NCI-H748 treated with DMSO at 0.1 percent for 48 hours (cell line): ENCODE measurements at regions not wholly inside any gene's neighbourhood (a gene's known extent, or its start where the extent isn't known, plus 50 kb on each side); places are given as distances from the start of the nearest gene placed in this dataset.

Experiments used
- DNase-seq: peaks from one replicate; lab custom pipeline; 2025; lab: John Stamatoyannopoulos, UW

DNA sequence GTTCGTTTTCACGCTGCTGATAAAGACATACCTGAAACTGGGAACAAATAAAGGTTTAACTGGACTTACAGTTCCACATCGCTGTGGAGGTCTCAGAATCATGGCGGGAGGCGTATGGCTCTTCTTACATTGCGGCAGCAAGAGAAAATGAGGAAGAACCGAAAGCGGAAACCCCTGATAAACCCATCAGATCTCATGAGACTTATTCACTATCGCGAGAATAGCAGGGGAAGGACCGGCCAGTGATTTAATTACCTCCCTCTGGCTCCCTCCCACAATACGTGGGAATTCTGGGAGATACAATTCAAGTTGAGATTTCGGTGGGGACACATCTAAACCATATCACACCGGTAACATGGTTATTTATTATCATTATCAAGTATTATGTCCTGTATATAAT is 2204.5 kb downstream of the ARAP2 start:
- DNase-seq = no peak

DNA sequence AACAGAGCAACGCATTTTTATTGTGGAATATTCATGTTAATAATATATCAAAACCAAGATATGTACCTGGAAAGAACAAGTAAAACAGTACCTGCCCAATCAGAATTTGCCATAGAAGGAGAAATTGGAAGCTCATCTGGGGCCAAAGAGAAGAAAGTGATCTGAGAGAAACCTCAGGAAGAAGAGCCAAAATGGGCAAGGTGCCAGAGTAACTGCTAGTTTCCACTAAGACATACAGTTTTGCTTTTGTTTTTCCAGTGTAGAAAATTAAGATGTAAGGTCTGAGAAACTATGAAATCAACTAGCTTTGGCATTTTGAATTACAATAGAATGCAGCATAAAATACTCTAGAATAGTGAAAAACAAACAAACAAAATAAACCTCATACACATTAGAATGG is 2201.2 kb downstream of the ARAP2 start:
- DNase-seq = no peak

DNA sequence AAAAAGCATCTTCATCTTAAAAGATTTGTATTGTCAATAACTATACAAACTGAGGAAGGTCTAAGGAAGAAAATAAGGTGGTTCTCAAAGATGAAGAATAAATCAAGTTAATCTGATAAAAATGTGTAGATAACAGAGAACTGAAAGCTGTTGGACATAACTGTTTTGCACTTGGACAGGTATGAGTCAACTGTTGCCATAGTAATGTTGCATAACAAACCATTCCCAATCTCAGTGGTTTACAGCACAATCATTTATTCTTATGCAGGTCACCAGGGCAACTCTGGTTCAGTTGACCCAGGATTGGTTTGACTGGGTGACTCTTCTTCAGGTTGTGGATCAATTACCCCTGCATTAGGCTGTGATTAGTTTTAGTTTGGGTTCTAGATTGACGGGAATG is 2197.7 kb downstream of the ARAP2 start:
- no peak for DNase-seq

DNA sequence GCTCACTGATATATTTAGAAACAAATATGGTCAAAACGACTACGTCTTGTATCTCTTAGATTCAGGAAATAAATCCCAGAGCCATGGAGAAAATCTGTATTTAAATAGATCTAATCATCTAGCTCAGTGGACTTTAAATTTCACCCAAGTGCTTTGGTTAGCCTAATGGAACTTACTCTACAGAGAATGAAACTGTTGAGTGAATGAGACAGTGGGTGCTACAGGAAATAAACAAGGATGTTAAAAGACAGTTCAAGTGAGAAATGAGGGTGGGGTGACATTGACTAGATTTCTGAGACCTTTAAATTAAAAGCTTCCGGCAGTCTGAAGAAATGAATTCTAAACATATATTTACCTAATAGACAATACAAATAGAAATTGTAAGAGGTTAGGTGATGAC is 2197.0 kb downstream of the ARAP2 start:
- no peak for DNase-seq

DNA sequence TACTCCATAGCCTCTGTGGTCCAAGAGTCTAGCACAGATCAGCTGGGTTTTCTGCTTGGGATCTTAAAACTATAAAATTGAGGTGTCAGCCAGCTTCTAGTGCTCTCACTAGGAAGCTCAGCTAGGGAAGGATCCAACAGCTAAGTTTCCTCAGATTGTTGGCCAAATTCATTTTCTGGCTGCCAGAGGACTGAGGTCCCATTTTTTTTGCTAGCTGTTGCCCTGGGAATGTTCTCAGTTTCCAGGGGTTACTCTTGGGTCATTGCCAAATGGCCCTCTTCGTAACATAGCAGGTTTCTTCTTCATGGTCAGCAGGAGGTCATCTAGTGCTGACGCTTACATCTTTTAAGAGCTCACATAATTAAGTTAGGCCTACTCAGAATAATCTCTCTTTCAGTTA is 2178.2 kb downstream of the ARAP2 start:
- no peak for DNase-seq

DNA sequence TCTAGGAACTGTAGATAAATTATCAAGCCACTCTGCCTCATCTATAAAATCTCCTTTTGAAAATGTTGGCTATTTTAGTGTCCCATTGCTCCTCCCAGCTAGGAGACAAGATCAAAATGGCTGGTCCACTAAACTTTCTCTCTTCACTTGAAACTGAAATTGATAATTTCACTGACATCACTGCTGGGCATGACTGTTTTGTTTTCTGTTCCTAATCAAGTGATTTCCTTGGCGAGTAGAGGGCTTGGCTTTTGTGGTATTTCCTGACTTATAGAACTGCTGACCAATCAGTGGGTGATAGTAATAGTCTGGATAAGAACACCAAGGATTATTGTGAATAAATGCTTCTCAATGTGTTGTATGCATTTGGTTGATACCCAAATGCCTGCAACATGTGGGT is 2152.9 kb downstream of the ARAP2 start:
- no peak for DNase-seq

DNA sequence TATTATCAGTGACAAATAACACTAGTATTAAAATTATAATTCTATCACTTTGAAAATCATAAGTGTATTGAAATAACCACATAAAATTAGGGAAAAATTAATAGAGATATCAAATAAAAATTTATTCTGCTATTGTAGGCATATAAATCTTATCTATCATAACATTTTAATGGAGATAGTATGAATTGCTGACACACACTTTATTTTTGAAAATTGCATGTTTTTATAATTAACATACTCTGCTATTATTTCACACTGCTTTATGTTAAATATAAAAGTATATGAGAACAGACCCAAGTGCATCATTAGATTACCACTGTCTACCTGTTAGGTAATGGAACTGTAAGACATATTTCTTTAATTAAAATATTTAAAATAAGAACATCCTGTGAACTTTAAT is 2150.2 kb downstream of the ARAP2 start:
- DNase-seq = no peak

DNA sequence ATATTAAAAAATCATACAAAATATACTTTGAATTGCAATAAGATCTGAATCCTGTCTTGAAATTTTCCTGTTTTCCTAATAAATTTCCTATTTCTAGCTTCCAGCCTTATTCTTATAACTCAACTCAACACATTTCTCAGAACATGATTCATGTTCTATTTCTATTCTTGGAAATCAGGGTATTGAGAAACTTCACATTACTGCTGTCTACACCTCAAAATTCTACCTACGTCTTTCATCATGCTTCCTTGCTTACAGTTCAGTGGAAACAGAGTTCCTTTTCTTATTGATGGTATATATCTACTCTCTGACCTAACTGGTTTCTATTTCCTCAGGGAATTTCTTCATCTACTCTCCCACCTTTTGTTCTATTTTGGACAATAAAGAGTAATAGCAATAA is 2139.0 kb downstream of the ARAP2 start:
- no peak for DNase-seq

DNA sequence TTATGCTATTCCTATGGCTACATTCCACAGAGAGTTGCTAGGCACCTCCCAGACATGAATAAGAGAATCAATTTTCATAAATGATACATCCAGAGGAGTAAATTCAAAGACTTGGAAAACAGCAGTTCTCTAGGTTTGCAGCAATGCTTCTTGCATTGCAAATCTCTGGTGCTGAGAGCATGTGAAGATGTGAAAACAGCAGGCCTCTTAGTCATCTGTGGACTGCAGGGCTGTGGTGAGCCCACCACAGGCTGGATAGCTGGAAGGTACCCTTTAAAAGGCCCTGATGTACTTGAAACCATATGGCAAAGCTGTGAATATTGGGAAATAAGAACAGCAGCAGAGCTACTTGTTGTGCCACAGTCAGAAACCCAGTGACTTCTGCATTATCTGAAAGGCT is 2135.9 kb downstream of the ARAP2 start:
- DNase-seq = no peak

DNA sequence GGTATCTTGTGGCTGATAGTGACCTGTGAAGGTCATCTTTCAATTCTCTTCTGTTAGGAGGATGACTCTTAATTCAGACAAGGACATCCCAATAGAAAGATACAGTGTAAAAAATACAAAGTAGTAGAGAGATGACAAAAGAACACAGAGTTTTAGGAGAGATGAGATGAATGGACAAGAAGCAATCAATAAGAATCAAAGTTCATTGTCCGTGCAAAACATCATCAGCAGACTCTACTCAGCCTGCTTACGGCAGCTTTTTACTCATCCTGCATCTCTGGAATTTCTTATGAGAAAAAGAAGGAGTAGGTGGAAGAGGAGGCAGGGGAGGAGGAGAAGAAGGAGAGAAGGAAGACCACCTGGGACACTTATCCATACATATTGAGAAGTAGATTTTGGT is 2131.7 kb downstream of the ARAP2 start:
- DNase-seq = no peak

DNA sequence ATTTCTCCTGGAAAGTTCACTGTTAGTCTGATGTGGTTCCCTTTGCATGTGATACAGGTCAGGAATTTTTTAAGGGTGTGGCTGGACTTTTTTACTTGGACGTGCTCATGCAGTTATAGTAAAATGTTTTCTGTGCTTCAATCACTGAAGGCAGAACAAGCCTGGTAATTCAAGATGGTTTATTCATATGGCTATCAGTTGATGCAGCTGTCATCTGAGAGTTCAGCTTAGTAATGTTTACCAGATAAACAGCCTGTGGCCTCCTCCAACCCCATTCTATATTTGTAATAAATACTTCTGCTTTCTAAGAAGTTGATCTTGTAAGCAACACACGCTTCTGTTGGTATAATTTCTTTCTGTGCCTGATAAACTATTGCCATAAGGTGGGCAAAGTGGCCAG is 2105.9 kb downstream of the ARAP2 start:
- no peak for DNase-seq

DNA sequence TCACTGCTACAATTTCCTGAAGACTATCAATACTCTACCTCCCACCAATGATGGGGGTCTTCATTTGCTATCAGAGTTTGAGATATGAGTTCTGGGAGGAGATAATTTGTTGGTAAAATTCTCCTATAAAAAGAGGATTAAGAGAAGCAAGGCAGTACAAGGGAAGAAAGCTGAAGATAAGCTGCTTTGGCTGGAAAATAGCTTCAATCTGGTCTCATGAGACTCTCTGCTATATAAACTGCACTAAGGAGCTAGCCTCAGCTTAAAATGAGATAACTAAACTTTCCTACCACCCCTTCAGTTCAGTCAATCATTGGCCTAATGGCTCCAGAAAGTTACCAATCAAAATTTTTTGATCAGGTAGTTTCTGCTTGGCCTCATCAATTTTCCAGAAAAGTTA is 2105.0 kb downstream of the ARAP2 start:
- no peak for DNase-seq

DNA sequence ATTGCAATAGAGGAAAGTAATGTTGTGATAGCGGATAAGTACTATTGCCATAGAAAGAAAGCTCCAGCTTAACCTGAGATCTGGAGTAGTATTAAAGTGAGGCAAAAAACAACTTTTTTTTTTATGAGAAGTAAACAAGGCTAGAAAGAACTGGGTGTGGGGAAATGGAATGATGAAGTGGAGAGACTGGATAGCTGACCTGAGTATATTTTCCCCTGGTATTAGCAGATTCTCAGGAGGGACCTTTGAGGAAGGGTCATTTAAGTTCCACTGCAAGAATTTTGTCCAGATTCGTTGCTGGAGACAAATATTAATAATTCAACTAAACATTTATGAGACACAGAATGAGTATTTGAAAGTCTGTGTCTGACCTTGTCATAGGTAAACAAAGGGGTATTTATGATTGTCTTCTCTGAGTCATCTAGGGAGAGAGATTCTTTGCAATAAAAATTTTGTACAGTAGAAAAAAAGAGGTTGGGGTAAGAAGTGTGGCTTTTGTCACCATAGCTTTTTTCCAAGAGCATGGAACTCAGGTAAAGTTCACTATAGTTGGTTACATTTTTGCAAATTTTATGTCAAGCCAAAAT is 2095.9 kb downstream of the ARAP2 start:
- DNase-seq = no peak

DNA sequence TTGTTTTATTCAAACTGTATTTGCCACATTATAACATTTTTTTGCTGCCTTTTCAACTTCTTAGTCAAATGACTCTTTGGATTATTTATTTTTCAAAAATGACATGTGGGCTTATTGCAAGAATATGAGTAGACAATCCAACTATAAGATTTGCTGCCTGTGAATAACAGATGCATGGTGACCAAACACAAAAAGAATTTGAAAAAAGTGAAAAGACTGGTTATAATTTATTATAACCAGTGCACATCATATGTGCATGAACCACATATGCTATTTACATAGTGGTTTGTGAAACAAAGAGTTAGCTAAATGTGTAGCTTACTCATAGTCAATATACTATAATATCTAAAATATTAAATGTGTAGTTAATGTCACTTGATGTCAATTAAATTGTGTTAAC is 2086.8 kb downstream of the ARAP2 start:
- no peak for DNase-seq

DNA sequence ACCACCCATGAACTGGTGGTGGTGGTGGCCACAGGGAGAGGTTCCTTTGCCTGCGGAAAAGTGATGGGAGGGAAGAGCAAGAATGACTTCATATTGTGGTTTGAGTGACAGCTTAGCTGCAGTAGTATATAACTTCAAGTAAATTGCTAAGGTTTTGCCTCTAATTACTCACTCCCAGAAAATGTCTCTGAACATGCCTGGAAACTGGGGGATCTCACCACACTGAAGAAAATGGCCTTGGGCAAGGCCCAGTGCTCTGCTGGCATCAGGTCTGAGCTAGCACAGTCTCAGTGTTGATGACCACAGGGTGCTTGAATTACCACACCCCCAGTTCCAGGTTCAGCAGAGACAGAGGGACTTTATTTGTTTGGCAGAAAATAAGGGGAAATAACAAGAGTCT is 2085.4 kb downstream of the ARAP2 start:
- DNase-seq = no peak

DNA sequence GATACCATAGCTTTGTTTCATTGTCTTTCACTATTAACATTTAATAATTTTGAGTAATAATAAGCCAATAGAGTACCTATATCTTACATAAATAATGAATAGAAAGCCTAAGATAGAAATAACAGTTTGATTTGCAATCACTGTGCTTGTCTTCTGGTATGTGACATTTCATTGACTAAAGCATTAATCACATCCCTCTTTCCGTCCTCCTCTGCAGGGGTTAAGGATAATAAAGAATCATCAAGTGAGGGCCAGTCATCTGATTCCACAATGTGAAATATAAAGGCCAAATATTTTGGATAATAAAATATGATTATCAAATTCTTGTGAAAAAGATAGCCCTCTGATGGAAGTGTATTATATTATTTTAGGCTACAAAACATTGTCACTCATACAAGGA is 2073.4 kb downstream of the ARAP2 start:
- no peak for DNase-seq

DNA sequence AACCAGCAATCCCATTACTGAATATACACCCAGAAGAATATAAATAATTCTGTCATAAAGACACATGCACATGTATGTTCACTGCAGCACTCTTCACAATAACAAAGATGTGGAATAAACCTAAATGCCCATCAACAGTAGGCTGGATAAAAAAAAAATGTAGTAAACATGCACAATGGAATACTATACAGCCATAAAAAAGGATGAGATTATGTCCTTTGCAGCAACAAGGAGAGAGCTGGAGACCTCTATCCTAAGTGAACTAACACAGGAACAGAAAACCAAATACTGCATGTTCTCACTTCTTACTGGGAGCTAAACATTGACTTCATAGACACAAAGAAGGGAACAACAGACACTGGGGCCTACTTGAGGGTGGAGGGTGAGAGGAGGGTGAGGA is 2067.7 kb downstream of the ARAP2 start:
- no peak for DNase-seq

DNA sequence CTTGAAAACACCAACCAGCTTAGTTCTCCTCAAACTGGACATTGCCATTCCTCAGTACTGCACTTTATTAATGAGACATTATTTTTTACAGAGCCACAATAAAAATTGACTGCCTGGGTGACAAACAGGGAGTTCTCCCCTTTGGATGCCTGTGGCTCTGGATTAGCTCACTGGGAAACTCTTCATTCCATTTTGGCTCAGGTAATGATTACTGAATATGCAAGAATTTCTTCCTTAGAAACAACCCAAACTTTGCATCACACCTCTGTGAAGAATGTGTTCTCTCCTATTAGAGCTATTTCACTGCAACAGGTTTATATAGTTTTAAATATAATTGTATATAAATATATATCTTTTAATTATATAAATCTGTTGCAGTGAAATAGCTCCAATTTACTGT is 2065.8 kb downstream of the ARAP2 start:
- DNase-seq = no peak

DNA sequence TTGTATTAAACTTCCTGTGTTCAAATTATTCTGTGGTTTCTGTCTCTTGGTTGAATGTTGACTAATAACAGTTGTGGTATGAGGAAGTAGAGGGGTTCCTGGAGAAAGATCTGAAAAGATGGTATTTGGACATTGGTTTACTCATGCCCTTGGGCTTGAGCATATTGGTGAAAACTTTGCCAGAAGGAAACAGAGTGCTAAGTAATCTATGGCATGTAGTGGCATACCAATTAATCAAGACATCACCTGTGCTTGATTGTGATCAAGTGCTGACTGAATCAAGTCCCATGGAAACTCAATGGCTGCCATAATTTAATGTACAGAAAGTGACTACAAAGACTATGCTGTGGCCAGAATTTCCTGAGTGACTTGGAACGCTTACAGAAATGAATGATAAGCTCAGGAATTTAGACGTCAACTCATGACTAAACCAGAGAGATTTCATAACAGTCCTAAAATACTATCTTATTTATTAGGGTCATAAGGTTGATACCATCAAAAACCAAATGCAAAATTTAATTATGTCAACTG is 2062.9 kb downstream of the ARAP2 start:
- no peak for DNase-seq

DNA sequence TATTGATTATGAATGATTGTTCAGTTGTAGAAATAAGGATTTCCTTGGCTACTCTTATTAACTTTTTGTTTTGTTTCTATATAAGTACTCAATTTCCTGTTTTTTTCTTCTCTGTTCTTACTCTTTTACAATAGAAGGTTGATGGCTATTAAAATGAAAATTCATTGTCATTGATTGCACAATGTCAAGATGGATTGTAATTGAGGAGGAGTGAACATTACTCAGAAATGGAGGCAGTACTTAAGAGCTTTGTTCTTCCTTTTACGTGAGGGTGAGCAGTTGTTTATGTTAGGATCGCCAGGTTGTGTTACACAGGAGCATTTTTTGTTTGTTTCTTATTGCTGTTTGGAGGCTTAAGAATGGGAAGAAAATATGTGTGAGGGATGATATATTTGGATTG is 2062.4 kb downstream of the ARAP2 start:
- DNase-seq = no peak

DNA sequence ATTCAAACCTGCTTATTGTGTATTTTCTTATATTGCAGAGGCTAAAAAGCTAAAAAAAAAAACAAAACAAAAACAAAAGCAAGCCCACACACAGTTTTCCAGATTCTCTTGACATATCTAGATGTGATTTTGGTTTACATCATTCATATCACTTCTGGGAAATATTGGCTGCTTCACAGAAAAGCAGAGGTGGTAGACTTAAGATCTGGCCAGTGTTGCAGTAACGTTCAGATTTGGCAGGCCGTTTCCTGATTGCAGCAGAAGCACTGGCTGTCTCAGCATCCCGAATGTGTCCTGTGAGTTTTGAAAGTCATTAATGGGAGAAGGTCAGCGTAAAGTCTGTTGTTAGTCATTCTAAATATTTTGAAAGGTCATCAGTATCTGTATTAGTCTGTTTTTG is 2062.0 kb downstream of the ARAP2 start:
- no peak for DNase-seq

DNA sequence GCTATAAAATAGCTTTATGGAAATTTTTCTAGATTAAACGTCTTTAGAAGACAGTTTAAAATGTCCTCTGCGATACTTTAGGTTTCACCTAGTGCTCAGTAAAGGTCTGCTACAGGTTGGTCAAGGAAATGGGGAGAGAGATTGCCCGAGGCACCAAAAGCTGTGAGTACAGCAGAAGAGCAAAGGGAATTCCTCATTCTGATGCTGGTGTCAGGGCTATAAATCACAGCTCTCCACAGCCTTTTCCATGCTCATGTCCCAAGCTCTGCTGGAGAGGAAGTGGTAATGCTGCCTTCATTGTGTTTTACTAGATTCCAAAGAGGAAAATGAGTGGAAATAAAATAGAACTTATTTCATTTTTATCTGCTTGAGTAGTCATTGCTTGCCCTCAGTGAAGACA is 2060.4 kb downstream of the ARAP2 start:
- no peak for DNase-seq

DNA sequence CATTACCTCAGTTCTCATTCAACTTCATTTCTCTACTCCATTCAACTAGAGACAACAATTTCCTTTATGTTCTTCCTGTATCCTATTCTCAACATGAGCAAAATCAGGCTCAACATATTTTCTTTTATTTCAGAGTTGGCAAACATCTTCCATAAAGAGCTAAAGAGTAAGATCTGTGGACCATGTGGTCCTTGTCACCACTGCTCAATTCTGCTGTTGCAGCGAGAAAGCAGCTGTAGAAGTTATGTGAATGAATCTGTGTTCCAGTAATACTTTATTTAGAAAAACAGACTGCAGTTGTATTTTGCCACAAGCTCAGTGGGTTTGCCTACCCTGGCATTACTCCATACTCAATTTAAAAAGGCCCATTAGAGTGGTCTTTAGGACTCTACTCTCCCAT is 2057.3 kb downstream of the ARAP2 start:
- no peak for DNase-seq

DNA sequence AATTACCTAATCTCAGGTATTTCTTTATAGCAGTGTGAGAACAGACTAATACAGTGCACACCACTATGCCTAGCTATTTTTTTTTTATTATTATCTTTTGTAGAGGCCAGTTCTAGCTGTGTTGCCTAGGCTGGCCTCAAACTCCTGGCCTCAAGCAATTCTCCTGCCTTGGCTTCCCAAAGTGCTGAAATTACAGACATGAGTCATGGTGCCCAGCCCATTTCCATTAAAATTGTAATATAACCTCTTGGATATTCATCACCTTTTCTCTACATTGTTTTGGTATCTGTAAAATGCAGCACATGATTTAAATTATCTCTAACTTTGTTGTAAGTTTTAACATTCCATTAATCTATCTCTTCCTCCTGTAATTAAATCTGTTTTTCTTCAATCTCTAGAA is 2052.9 kb downstream of the ARAP2 start:
- DNase-seq = no peak
